MCF 10A (cell line): ENCODE measurements at regions not wholly inside any gene's neighbourhood (a gene's known extent, or its start where the extent isn't known, plus 50 kb on each side); places are given as distances from the start of the nearest gene placed in this dataset.

ENCODE experiments used
- BruUV-seq: library from RNA; stranded (reverse); fragments of 400-500 nt; replicated peaks from 2 replicates; lab custom pipeline; 2021; lab: Mats Ljungman, UMichigan
- CTCF ChIA-PET: fragments of 300-600 bp; sonication (Branson Sonifier 250); formaldehyde crosslinking; extraction: SDS; loops from one replicate; lab custom pipeline; 2021; ENCODE audit warnings: antibody characterized with exemption, inconsistent platforms; lab: Yijun Ruan, JAX
- POLR2A ChIA-PET: fragments of 300-600, 350-650 bp; sonication (Branson Sonifier 250); formaldehyde crosslinking; extraction: SDS; loops from one replicate; lab custom pipeline; 2020; ENCODE audit warnings: antibody characterized with exemption, inconsistent platforms; lab: Yijun Ruan, JAX
- DNase-seq: peaks from one replicate; pipeline ENCODE4 v3.0.0-alpha.2; 2018; ENCODE audit not compliant: unreplicated experiment
- H3K27ac Mint-ChIP-seq: one replicate; pipeline ENCODE4 v1.8.0; 2022; ENCODE audit warnings: mild to moderate bottlenecking, low read depth, mixed read lengths; ENCODE audit not compliant: unreplicated experiment
- H3K27me3 Mint-ChIP-seq: one replicate; pipeline ENCODE4 v1.8.0; 2022; ENCODE audit warnings: mixed read lengths; ENCODE audit not compliant: insufficient read depth, unreplicated experiment
- H3K36me3 Mint-ChIP-seq: one replicate; pipeline ENCODE4 v1.8.0; 2022; ENCODE audit warnings: mild to moderate bottlenecking, moderate library complexity, mixed read lengths; ENCODE audit not compliant: insufficient read depth, unreplicated experiment
- H3K4me1 Mint-ChIP-seq: one replicate; pipeline ENCODE4 v1.8.0; 2022; ENCODE audit warnings: mixed read lengths; ENCODE audit not compliant: insufficient read depth, unreplicated experiment
- H3K4me3 Mint-ChIP-seq: one replicate; pipeline ENCODE4 v1.8.0; 2022; ENCODE audit warnings: mild to moderate bottlenecking, moderate library complexity, mixed read lengths; ENCODE audit not compliant: unreplicated experiment
- H3K9me3 Mint-ChIP-seq: one replicate; pipeline ENCODE4 v1.8.0; 2022; ENCODE audit warnings: mixed read lengths; ENCODE audit not compliant: unreplicated experiment
- CTCF ChIP-seq: fragments of 200-600 bp; IDR thresholded peaks from one replicate; pipeline ENCODE4 v1.8.0; 2022; ENCODE audit warnings: antibody characterized with exemption, mild to moderate bottlenecking; ENCODE audit not compliant: unreplicated experiment
- intact Hi-C: fragments of 100-400 bp; cut with micrococcal nuclease; formaldehyde crosslinking; loops from 2 replicates; pipeline ENCODE4 v1.14.1; 2022

- Mint-ChIP-seq H3K27me3 (no peaks in the 10 kb centered on the region), H3K36me3 (no peaks in the 10 kb centered on the region), H3K9me3 (peaks cover 23% of the 10 kb centered on the region), H3K27ac (no peak overlapping the region), H3K4me1 (no peaks in the 10 kb centered on the region), H3K4me3 (no peak overlapping the region)
- ChIA-PET POLR2A (no interaction called here), CTCF (no interaction called here)
- TF ChIP-seq CTCF, result no peak
- intact Hi-C loops, result no loop called here
- DNase-seq, result no peak
- no TSS peak for BruUV-seq
Measured at GRCh38 chr10:131691481-131692090, 209.2 kb upstream of the PPP2R2D start.

GRCh38 chr10:131692176-131692575 is 208.6 kb upstream of the PPP2R2D start:
- Mint-ChIP-seq H3K27me3 (no peaks in the 10 kb centered on the region), H3K36me3 (no peaks in the 10 kb centered on the region), H3K27ac (no peak overlapping the region), H3K4me1 (no peaks in the 10 kb centered on the region), H3K4me3 (no peak overlapping the region), H3K9me3 (peaks cover 23% of the 10 kb centered on the region)
- POLR2A ChIA-PET, result no interaction called here
- BruUV-seq, result no TSS peak
- CTCF ChIA-PET, result no interaction called here
- no peak for TF ChIP-seq CTCF
- DNase-seq, result no peak
- intact Hi-C loops, result no loop called here

- ChIA-PET CTCF (interaction anchor here (0.5 kb wide), 1 partner anchor 116 kb away, joined by 4 read pairs; no protein-coding TSS in a partner anchor), POLR2A (no interaction called here)
- no peaks in the 10 kb centered on the region for H3K36me3 Mint-ChIP-seq
- H3K27ac Mint-ChIP-seq, result no peak overlapping the region
- H3K4me3 Mint-ChIP-seq, result no peak overlapping the region
- no peaks in the 10 kb centered on the region for H3K27me3 Mint-ChIP-seq
- no TSS peak for BruUV-seq
- DNase-seq, result no peak
- peaks cover 23% of the 10 kb centered on the region for H3K9me3 Mint-ChIP-seq
- no peaks in the 10 kb centered on the region for H3K4me1 Mint-ChIP-seq
- intact Hi-C loops, result no loop called here
- TF ChIP-seq CTCF, result no peak
Measured at GRCh38 chr10:131692686-131693334, 208.0 kb upstream of the PPP2R2D start.

- DNase-seq, result no peak
- intact Hi-C loops, result no loop called here
- TF ChIP-seq CTCF, result no peak
- Mint-ChIP-seq H3K9me3 (peaks cover 33% of the 10 kb centered on the region), H3K27me3 (no peaks in the 10 kb centered on the region), H3K36me3 (no peaks in the 10 kb centered on the region), H3K4me1 (no peaks in the 10 kb centered on the region), H3K4me3 (no peak overlapping the region), H3K27ac (no peak overlapping the region)
- CTCF ChIA-PET, result interaction anchor here (0.6 kb wide), 1 partner anchor 1217 kb away, joined by 3 read pairs; no protein-coding TSS in a partner anchor
- BruUV-seq, result no TSS peak
- POLR2A ChIA-PET, result no interaction called here
Measured at GRCh38 chr10:131693766-131694165, 207.0 kb upstream of the PPP2R2D start.
